ENCODE measurements at regions not wholly inside any gene's neighbourhood (a gene's known extent, or its start where the extent isn't known, plus 50 kb on each side); places are given as distances from the start of the nearest gene placed in this dataset.
A peak's percentile ranks its signal among the peaks of the same experiment; 100 is the strongest.
"Not testable (repeated sequence)": the region's sequence is repeated elsewhere in the genome, so short reads cannot be mapped to it uniquely, and the experiment has no call there.

GRCh38 chr14:70269582-70269981 is 80.8 kb upstream of the SLC8A3 start:
- Mint-ChIP-seq H3K27ac (no peak overlapping the region), H3K4me3 (no peak overlapping the region), H3K9me3 (no peaks in the 10 kb centered on the region), H3K4me1 (no peaks in the 10 kb centered on the region), H3K36me3 (no peaks in the 10 kb centered on the region), H3K27me3 (peaks cover 2% of the 10 kb centered on the region)
- ATAC-seq (ENCODE audit: low read depth), result no peak
- DNase-seq (ENCODE audit: low spot score in 2 of 2), result no peak

GRCh38 chr14:70268760-70269159 is 80.0 kb upstream of the SLC8A3 start:
- H3K4me1 Mint-ChIP-seq, result no peaks in the 10 kb centered on the region
- H3K9me3 Mint-ChIP-seq, result no peaks in the 10 kb centered on the region
- H3K27ac Mint-ChIP-seq, result no peak overlapping the region
- no peaks in the 10 kb centered on the region for H3K27me3 Mint-ChIP-seq
- H3K36me3 Mint-ChIP-seq, result no peaks in the 10 kb centered on the region
- no peak for DNase-seq (ENCODE audit: low spot score in 2 of 2)
- no peak for ATAC-seq (ENCODE audit: low read depth)
- H3K4me3 Mint-ChIP-seq, result no peak overlapping the region

- ATAC-seq (ENCODE audit: low read depth), result no peak
- Mint-ChIP-seq H3K9me3 (peaks cover 3% of the 10 kb centered on the region), H3K27me3 (peaks cover 7% of the 10 kb centered on the region), H3K4me1 (no peaks in the 10 kb centered on the region), H3K4me3 (no peak overlapping the region), H3K36me3 (no peaks in the 10 kb centered on the region), H3K27ac (no peak overlapping the region)
- DNase-seq (ENCODE audit: low spot score in 2 of 2), result no peak
Observed at GRCh38 chr14:70266157-70266556, 77.4 kb upstream of the SLC8A3 start.

GRCh38 chr14:70265422-70265821 is 76.7 kb upstream of the SLC8A3 start:
- ATAC-seq (ENCODE audit: low read depth), result no peak
- Mint-ChIP-seq H3K27ac (no peak overlapping the region), H3K4me3 (no peak overlapping the region), H3K4me1 (no peaks in the 10 kb centered on the region), H3K36me3 (no peaks in the 10 kb centered on the region), H3K27me3 (peaks cover 7% of the 10 kb centered on the region), H3K9me3 (peaks cover 3% of the 10 kb centered on the region)
- DNase-seq (ENCODE audit: low spot score in 2 of 2), result no peak

- Mint-ChIP-seq H3K4me1 (peaks cover 4% of the 10 kb centered on the region), H3K36me3 (no peaks in the 10 kb centered on the region), H3K27ac (no peak overlapping the region), H3K27me3 (peaks cover 32% of the 10 kb centered on the region), H3K9me3 (peaks cover 3% of the 10 kb centered on the region), H3K4me3 (no peak overlapping the region)
- no peak for ATAC-seq (ENCODE audit: low read depth)
- DNase-seq (ENCODE audit: low spot score in 2 of 2), result no peak
Observed at GRCh38 chr14:70259420-70259819, 70.7 kb upstream of the SLC8A3 start.

GRCh38 chr14:70257526-70257925 is 68.8 kb upstream of the SLC8A3 start:
- H3K4me3 Mint-ChIP-seq, result no peak overlapping the region
- ATAC-seq (ENCODE audit: low read depth) (peak; percentile 32), DNase-seq (ENCODE audit: low spot score in 2 of 2) (no peak)
- H3K36me3 Mint-ChIP-seq, result no peaks in the 10 kb centered on the region
- peaks cover 4% of the 10 kb centered on the region for H3K4me1 Mint-ChIP-seq
- peaks cover 33% of the 10 kb centered on the region for H3K27me3 Mint-ChIP-seq
- no peak overlapping the region for H3K27ac Mint-ChIP-seq
- peaks cover 3% of the 10 kb centered on the region for H3K9me3 Mint-ChIP-seq

- no peak for ATAC-seq (ENCODE audit: low read depth)
- peaks cover 4% of the 10 kb centered on the region for H3K4me1 Mint-ChIP-seq
- H3K27ac Mint-ChIP-seq, result no peak overlapping the region
- H3K9me3 Mint-ChIP-seq, result no peaks in the 10 kb centered on the region
- no peak overlapping the region for H3K4me3 Mint-ChIP-seq
- H3K27me3 Mint-ChIP-seq, result peaks cover 31% of the 10 kb centered on the region
- no peaks in the 10 kb centered on the region for H3K36me3 Mint-ChIP-seq
- DNase-seq (ENCODE audit: low spot score in 2 of 2), result no peak
Observed at GRCh38 chr14:70256601-70257000, 67.8 kb upstream of the SLC8A3 start.

- H3K27ac Mint-ChIP-seq, H3K36me3 Mint-ChIP-seq: not testable (repeated sequence)
- ATAC-seq (ENCODE audit: low read depth), result peak; percentile 24
Observed at GRCh38 chr14:70255071-70256057, 66.6 kb upstream of the SLC8A3 start.

GRCh38 chr14:70254476-70254961 is 65.8 kb upstream of the SLC8A3 start:
- Mint-ChIP-seq H3K27me3 (peaks cover 31% of the 10 kb centered on the region), H3K4me1 (peaks cover 4% of the 10 kb centered on the region), H3K27ac (no peak overlapping the region), H3K36me3 (no peaks in the 10 kb centered on the region), H3K9me3 (no peaks in the 10 kb centered on the region), H3K4me3 (peak overlapping the region; percentile 57)
- ATAC-seq (ENCODE audit: low read depth) (peak; percentile 41), DNase-seq (ENCODE audit: low spot score in 2 of 2) (peak in 1 of 2 donors; percentile 35)

More at GRCh38 chr14:70255071-70256057, 66.6 kb upstream of the SLC8A3 start:
- H3K4me1 Mint-ChIP-seq, H3K9me3 Mint-ChIP-seq: not testable (repeated sequence)
- Mint-ChIP-seq H3K27me3 (peaks cover 31% of the 10 kb centered on the region), H3K4me3 (peak overlapping the region; percentile 77)
- peak in 1 of 2 donors; percentile 32 for DNase-seq (ENCODE audit: low spot score in 2 of 2)

- not testable (repeated sequence) for ATAC-seq (ENCODE audit: low read depth); H3K4me1 Mint-ChIP-seq; H3K4me3 Mint-ChIP-seq; DNase-seq (ENCODE audit: low spot score in 2 of 2); H3K27ac Mint-ChIP-seq; H3K36me3 Mint-ChIP-seq; H3K9me3 Mint-ChIP-seq
- peaks cover 25% of the 10 kb centered on the region for H3K27me3 Mint-ChIP-seq
Observed at GRCh38 chr14:70253547-70253946, 64.8 kb upstream of the SLC8A3 start.

- no peaks in the 10 kb centered on the region for H3K36me3 Mint-ChIP-seq
- peaks cover 7% of the 10 kb centered on the region for H3K9me3 Mint-ChIP-seq
- H3K27ac Mint-ChIP-seq, result no peak overlapping the region
- DNase-seq (ENCODE audit: low spot score in 2 of 2) (no peak), ATAC-seq (ENCODE audit: low read depth) (no peak)
- H3K27me3 Mint-ChIP-seq, result peaks cover 21% of the 10 kb centered on the region
- H3K4me3 Mint-ChIP-seq, result no peak overlapping the region
- H3K4me1 Mint-ChIP-seq, result peaks cover 3% of the 10 kb centered on the region
Observed at GRCh38 chr14:70245026-70245425, 56.3 kb upstream of the SLC8A3 start.

- peak overlapping the region; percentile 75 for H3K27ac Mint-ChIP-seq
- H3K27me3 Mint-ChIP-seq, result peaks cover 12% of the 10 kb centered on the region
- H3K9me3 Mint-ChIP-seq, result peaks cover 7% of the 10 kb centered on the region
- DNase-seq (ENCODE audit: low spot score in 2 of 2), result peak in 1 of 2 donors; percentile 39
- no peak overlapping the region for H3K4me3 Mint-ChIP-seq
- H3K36me3 Mint-ChIP-seq, result no peaks in the 10 kb centered on the region
- ATAC-seq (ENCODE audit: low read depth), result peak; percentile 97
- H3K4me1 Mint-ChIP-seq, result peaks cover 11% of the 10 kb centered on the region
Observed at GRCh38 chr14:70239802-70240201, 51.1 kb upstream of the SLC8A3 start.

- not testable (repeated sequence) for H3K36me3 Mint-ChIP-seq; H3K9me3 Mint-ChIP-seq; DNase-seq (ENCODE audit: low spot score in 2 of 2); H3K27ac Mint-ChIP-seq; ATAC-seq (ENCODE audit: low read depth); H3K4me3 Mint-ChIP-seq
- peaks cover 12% of the 10 kb centered on the region for H3K27me3 Mint-ChIP-seq
- peaks cover 11% of the 10 kb centered on the region for H3K4me1 Mint-ChIP-seq
Observed at GRCh38 chr14:70238635-70239034, 49.9 kb upstream of the SLC8A3 start.

Data from memory B cell (primary cell).